ENCODE measurements at regions not wholly inside any gene's neighbourhood (a gene's known extent, or its start where the extent isn't known, plus 50 kb on each side); places are given as distances from the start of the nearest gene placed in this dataset.

DNA sequence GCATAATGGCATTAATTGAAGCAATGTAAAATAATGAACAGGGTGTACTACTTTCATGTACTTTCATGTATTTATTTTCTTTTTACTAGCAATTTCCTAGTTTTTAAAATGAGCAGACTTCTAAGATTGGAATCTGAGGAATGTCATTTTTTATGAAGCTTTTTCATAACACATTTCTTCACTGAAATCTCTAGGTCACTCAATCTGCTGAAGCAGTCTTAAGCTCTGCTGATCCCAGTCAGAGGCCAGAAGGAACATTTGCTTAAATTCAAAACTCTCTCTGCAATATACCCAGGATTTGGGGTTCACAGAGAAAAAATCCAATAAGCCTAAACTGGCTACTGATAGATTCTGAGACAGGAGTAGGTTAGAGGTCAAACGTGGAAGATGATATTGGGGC, 73.6 kb upstream of the CNTN1 start:
- TF ChIP-seq, protein P1, sequence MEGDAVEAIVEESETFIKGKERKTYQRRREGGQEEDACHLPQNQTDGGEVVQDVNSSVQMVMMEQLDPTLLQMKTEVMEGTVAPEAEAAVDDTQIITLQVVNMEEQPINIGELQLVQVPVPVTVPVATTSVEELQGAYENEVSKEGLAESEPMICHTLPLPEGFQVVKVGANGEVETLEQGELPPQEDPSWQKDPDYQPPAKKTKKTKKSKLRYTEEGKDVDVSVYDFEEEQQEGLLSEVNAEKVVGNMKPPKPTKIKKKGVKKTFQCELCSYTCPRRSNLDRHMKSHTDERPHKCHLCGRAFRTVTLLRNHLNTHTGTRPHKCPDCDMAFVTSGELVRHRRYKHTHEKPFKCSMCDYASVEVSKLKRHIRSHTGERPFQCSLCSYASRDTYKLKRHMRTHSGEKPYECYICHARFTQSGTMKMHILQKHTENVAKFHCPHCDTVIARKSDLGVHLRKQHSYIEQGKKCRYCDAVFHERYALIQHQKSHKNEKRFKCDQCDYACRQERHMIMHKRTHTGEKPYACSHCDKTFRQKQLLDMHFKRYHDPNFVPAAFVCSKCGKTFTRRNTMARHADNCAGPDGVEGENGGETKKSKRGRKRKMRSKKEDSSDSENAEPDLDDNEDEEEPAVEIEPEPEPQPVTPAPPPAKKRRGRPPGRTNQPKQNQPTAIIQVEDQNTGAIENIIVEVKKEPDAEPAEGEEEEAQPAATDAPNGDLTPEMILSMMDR (IDR thresholded peaks at IDR 0.05 in 2 of 3, conservative IDR thresholded peaks at IDR 0.05 in 1 of 3; ENCODE audit: control insufficient read depth in 2 of 3, extremely low read depth in 1 of 3, insufficient read depth in 1 of 3, low read depth in 3 of 3, low read length in 3 of 3): no peak
- TF ChIP-seq, protein P2, sequence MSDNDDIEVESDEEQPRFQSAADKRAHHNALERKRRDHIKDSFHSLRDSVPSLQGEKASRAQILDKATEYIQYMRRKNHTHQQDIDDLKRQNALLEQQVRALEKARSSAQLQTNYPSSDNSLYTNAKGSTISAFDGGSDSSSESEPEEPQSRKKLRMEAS (IDR thresholded peaks at IDR 0.05; ENCODE audit: low read depth, low read length): no peak
- TF ChIP-seq POLR2A (IDR thresholded peaks at IDR 0.05; ENCODE audit: low read depth, low read length): no peak
- TF ChIP-seq, protein P3, sequence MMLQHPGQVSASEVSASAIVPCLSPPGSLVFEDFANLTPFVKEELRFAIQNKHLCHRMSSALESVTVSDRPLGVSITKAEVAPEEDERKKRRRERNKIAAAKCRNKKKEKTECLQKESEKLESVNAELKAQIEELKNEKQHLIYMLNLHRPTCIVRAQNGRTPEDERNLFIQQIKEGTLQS (IDR thresholded peaks at IDR 0.05; ENCODE audit: borderline replicate concordance, extremely low read depth, low read depth, low read length): no peak
- TF ChIP-seq JUNB (IDR thresholded peaks at IDR 0.05): no peak
- no peak for TF ChIP-seq NBN (IDR thresholded peaks at IDR 0.05)
- no peak for TF ChIP-seq NFYB (IDR thresholded peaks at IDR 0.05; ENCODE audit: insufficient read depth, low read depth, low read length)
- TF ChIP-seq SREBF2 (IDR thresholded peaks at IDR 0.05; ENCODE audit: low read length): no peak
- no peak for TF ChIP-seq EGR1 (IDR thresholded peaks at IDR 0.05; ENCODE audit: borderline replicate concordance in 1 of 2, low read depth in 2 of 2, low read length in 2 of 2)
- TF ChIP-seq, protein P4, sequence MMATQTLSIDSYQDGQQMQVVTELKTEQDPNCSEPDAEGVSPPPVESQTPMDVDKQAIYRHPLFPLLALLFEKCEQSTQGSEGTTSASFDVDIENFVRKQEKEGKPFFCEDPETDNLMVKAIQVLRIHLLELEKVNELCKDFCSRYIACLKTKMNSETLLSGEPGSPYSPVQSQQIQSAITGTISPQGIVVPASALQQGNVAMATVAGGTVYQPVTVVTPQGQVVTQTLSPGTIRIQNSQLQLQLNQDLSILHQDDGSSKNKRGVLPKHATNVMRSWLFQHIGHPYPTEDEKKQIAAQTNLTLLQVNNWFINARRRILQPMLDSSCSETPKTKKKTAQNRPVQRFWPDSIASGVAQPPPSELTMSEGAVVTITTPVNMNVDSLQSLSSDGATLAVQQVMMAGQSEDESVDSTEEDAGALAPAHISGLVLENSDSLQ (IDR thresholded peaks at IDR 0.05): no peak

All from GM12878 (cell line).